ENCODE measurements at regions not wholly inside any gene's neighbourhood (a gene's known extent, or its start where the extent isn't known, plus 50 kb on each side); places are given as distances from the start of the nearest gene placed in this dataset.

- TF ChIP-seq CTCF (IDR thresholded peaks at IDR 0.05; ENCODE audit: low read length) = no peak
- no peak for TF ChIP-seq EZH2phosphoT487 (IDR thresholded peaks at IDR 0.05; ENCODE audit: low read length)
- no peak for TF ChIP-seq EZH2 (optimal IDR thresholded peaks at IDR 0.05; ENCODE audit: low read depth, low read length)
These were observed 91.2 kb upstream of the TMEM18 start for GRCh38 chr2:768451-768850.

Measured in MM.1S (cell line).